ENCODE measurements at regions not wholly inside any gene's neighbourhood (a gene's known extent, or its start where the extent isn't known, plus 50 kb on each side); places are given as distances from the start of the nearest gene placed in this dataset.

DNA sequence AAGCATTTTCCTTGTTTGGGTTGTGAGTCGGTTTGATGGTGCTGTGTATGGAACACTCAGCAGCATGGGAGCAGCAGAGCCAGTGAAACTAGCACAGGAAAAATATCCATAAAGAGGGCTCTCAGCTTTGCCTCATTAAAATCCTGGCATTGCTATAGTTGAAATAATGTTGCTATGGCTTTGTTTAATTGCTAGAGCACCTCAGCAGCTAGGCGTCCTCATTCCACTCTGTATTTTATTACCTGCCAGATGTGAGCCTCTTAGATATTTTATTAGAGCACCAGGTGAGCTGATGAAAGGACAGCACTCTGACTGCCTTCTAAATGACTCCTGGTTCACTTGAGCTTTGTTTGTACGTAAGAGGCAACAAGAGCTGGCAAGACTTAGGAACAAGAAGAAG, 232.4 kb downstream of the MTX2 start:
- ATAC-seq (no peak), FAIRE-seq (no peak), DNase-seq (ENCODE audit: low spot score) (no peak)
- no peak overlapping the region for H3K4me2 ChIP-seq (ENCODE audit: low read depth, low read length)
- no peak for TF ChIP-seq RBFOX2 (IDR thresholded peaks at IDR 0.05; ENCODE audit: low read depth, low read length)
- TF ChIP-seq SP1 (IDR thresholded peaks at IDR 0.05): no peak
- no peak for TF ChIP-seq SP1 (CRISPR knock-in tag; IDR thresholded peaks at IDR 0.05)
- no peak for TF ChIP-seq GATAD1 (CRISPR knock-in tag; IDR thresholded peaks at IDR 0.05)
- TF ChIP-seq ASH2L (IDR thresholded peaks at IDR 0.05; ENCODE audit: insufficient read length, low read depth, low read length): no peak
- TF ChIP-seq, protein P1, sequence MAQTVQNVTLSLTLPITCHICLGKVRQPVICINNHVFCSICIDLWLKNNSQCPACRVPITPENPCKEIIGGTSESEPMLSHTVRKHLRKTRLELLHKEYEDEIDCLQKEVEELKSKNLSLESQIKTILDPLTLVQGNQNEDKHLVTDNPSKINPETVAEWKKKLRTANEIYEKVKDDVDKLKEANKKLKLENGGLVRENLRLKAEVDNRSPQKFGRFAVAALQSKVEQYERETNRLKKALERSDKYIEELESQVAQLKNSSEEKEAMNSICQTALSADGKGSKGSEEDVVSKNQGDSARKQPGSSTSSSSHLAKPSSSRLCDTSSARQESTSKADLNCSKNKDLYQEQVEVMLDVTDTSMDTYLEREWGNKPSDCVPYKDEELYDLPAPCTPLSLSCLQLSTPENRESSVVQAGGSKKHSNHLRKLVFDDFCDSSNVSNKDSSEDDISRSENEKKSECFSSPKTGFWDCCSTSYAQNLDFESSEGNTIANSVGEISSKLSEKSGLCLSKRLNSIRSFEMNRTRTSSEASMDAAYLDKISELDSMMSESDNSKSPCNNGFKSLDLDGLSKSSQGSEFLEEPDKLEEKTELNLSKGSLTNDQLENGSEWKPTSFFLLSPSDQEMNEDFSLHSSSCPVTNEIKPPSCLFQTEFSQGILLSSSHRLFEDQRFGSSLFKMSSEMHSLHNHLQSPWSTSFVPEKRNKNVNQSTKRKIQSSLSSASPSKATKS (CRISPR knock-in tag; IDR thresholded peaks at IDR 0.05): no peak
- TF ChIP-seq MTF2 (CRISPR knock-in tag; IDR thresholded peaks at IDR 0.05; ENCODE audit: borderline replicate concordance): no peak
- TF ChIP-seq MEF2D (CRISPR knock-in tag; IDR thresholded peaks at IDR 0.05): no peak
- TF ChIP-seq, protein P2, sequence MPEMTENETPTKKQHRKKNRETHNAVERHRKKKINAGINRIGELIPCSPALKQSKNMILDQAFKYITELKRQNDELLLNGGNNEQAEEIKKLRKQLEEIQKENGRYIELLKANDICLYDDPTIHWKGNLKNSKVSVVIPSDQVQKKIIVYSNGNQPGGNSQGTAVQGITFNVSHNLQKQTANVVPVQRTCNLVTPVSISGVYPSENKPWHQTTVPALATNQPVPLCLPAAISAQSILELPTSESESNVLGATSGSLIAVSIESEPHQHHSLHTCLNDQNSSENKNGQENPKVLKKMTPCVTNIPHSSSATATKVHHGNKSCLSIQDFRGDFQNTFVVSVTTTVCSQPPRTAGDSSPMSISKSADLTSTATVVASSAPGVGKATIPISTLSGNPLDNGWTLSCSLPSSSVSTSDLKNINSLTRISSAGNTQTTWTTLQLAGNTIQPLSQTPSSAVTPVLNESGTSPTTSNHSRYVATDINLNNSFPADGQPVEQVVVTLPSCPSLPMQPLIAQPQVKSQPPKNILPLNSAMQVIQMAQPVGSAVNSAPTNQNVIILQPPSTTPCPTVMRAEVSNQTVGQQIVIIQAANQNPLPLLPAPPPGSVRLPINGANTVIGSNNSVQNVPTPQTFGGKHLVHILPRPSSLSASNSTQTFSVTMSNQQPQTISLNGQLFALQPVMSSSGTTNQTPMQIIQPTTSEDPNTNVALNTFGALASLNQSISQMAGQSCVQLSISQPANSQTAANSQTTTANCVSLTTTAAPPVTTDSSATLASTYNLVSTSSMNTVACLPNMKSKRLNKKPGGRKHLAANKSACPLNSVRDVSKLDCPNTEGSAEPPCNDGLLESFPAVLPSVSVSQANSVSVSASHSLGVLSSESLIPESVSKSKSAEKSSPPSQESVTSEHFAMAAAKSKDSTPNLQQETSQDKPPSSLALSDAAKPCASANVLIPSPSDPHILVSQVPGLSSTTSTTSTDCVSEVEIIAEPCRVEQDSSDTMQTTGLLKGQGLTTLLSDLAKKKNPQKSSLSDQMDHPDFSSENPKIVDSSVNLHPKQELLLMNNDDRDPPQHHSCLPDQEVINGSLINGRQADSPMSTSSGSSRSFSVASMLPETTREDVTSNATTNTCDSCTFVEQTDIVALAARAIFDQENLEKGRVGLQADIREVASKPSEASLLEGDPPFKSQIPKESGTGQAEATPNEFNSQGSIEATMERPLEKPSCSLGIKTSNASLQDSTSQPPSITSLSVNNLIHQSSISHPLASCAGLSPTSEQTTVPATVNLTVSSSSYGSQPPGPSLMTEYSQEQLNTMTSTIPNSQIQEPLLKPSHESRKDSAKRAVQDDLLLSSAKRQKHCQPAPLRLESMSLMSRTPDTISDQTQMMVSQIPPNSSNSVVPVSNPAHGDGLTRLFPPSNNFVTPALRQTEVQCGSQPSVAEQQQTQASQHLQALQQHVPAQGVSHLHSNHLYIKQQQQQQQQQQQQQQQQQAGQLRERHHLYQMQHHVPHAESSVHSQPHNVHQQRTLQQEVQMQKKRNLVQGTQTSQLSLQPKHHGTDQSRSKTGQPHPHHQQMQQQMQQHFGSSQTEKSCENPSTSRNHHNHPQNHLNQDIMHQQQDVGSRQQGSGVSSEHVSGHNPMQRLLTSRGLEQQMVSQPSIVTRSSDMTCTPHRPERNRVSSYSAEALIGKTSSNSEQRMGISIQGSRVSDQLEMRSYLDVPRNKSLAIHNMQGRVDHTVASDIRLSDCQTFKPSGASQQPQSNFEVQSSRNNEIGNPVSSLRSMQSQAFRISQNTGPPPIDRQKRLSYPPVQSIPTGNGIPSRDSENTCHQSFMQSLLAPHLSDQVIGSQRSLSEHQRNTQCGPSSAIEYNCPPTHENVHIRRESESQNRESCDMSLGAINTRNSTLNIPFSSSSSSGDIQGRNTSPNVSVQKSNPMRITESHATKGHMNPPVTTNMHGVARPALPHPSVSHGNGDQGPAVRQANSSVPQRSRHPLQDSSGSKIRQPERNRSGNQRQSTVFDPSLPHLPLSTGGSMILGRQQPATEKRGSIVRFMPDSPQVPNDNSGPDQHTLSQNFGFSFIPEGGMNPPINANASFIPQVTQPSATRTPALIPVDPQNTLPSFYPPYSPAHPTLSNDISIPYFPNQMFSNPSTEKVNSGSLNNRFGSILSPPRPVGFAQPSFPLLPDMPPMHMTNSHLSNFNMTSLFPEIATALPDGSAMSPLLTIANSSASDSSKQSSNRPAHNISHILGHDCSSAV (CRISPR knock-in tag; IDR thresholded peaks at IDR 0.05; ENCODE audit: borderline replicate concordance): no peak
- H3K4me1 ChIP-seq (ENCODE audit: insufficient read depth, low read length): peaks cover 7% of the 10 kb centered on the region
- H3K79me2 ChIP-seq (ENCODE audit: insufficient read depth, low read length): no peaks in the 10 kb centered on the region
- intact Hi-C loops (cut with micrococcal nuclease; ENCODE audit: unreplicated experiment) (no loop called here), in situ Hi-C loops (cut with HindIII; ENCODE audit: extremely low pct_ligation_motif_present, low pct_unique_long_range_greater_than_20kb) (no loop called here)
- H4K20me1 ChIP-seq (ENCODE audit: insufficient read depth, low read length): no peaks in the 10 kb centered on the region
- H3K9ac ChIP-seq (ENCODE audit: insufficient read depth, low read depth, low read length): no peak overlapping the region
- no peak overlapping the region for H3K27ac ChIP-seq (ENCODE audit: extremely low read length, insufficient read depth, low read length)
- no peak overlapping the region for H2AFZ ChIP-seq (ENCODE audit: low read length)
- no peaks in the 10 kb centered on the region for H3K36me3 ChIP-seq (replicated peaks in 1 of 2; ENCODE audit: control insufficient read depth in 1 of 2, insufficient read depth in 2 of 2, low read length in 2 of 2)
- no peak overlapping the region for H3K4me3 ChIP-seq (replicated peaks in 1 of 3; ENCODE audit: insufficient read depth in 1 of 3, low read depth in 2 of 3, low read length in 3 of 3)
- no TSS peak for BruUV-seq (replicated peaks)
- WGBS (ENCODE audit: low lambda C conversion rate): 17% methylated on average over 3 of the region's 3 CpGs
- 0 out of 5 replicates have a peak, but pooled peaks cover 1 to 3% of the 10 kb centered on the region in 2 experiments for H3K27me3 ChIP-seq (ENCODE audit: control insufficient read depth in 1 of 2, insufficient read depth in 2 of 2, low read length in 2 of 2)
- H3K9me3 ChIP-seq (ENCODE audit: low read length): no peaks in the 10 kb centered on the region
- ChIA-PET CTCF (ENCODE audit: low intra/inter-chr PET ratio, low total read pairs) (no interaction called here), POLR2A (no interaction called here)

Data from HepG2 (cell line).